ENCODE measurements at regions not wholly inside any gene's neighbourhood (a gene's known extent, or its start where the extent isn't known, plus 50 kb on each side); places are given as distances from the start of the nearest gene placed in this dataset.

DNA sequence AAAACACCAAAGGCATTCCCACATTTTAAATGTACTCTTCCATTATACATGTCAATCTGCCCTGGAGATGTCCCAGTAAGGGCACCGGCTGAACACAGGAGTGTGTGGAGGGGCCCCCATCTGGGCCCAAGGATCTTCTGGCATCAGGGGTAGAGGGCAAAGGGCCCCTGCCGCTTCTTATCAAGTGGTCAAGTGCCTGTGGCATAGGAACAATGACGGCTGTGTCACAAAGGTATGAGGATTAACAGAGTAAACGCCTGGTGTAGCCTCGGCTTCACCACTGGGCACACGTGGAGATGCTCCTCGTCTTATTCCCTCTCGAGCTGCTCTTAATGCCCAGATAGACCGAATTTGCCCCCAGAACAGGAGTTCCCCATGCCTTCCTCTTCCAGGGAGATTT lies 169.7 kb upstream of the GLI2 start:
- Histone ChIP-seq H3K36me3 (ENCODE audit: control insufficient read depth, insufficient read depth, low read length) (no peaks in the 10 kb centered on the region), H3K4me3 (ENCODE audit: low read depth, low read length) (no peak overlapping the region), H3K27me3 (ENCODE audit: control insufficient read depth, insufficient read depth, low read length) (peaks cover 2% of the 10 kb centered on the region), H3K4me1 (ENCODE audit: control insufficient read depth, insufficient read depth, low read length) (peaks cover 25% of the 10 kb centered on the region), H3K27ac (ENCODE audit: low read depth, low read length) (no peak overlapping the region), H3K9me3 (ENCODE audit: control insufficient read depth, insufficient read depth, low read length) (no peaks in the 10 kb centered on the region)
- no peak for DNase-seq (ENCODE audit: low read depth in 4 of 6, low spot score in 6 of 6)
- 90% methylated on average over 8 of the region's 9 CpGs for WGBS (ENCODE audit: insufficient coverage)

DNA sequence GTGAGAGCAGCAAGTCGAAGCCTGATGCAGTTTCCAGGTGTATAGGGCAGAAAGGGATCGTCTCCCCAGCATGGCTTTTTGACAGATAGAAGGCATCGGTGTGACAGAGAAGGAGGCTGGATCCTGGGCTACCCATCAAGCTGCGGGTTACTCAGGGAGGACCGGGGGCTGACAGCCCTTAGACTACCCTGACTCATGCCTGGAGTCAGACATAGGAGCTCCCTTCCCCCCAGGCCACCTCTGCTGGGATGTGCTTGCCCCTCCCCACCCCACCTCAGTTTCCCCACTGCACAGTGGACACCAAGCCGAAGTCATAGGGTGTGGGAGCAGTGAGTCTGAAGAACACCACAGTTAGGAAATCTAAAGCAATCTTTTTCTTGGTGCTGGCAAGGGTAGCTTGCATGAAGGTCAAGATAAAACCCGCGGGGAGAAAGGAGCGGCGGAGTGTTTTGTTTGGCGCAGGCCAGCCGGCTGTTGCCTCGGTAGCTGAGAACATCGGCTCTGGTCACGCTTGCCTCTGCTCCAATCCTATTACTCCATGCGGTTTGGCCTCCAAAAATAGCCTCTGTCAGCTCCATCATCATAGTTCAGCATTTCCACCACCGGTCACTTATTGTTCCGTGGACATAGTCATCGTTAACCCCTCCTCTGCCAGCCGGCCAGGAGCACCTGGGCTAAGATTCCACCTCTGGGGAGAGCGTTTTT lies 169.2 kb upstream of the GLI2 start:
- whole genome bisulfite sequencing (ENCODE audit: insufficient coverage) = 49% methylated on average over 21 of the region's 21 CpGs
- H3K27me3 ChIP-seq (ENCODE audit: control insufficient read depth, insufficient read depth, low read length) = peaks cover 1% of the 10 kb centered on the region
- H3K36me3 ChIP-seq (ENCODE audit: control insufficient read depth, insufficient read depth, low read length) = no peaks in the 10 kb centered on the region
- H3K4me1 ChIP-seq (ENCODE audit: control insufficient read depth, insufficient read depth, low read length) = peaks cover 25% of the 10 kb centered on the region
- no peak overlapping the region for H3K4me3 ChIP-seq (ENCODE audit: low read depth, low read length)
- DNase-seq (ENCODE audit: low read depth in 4 of 6, low spot score in 6 of 6) = peak in 2 of 6 donors; percentile 50 to 70
- no peaks in the 10 kb centered on the region for H3K9me3 ChIP-seq (ENCODE audit: control insufficient read depth, insufficient read depth, low read length)
- H3K27ac ChIP-seq (ENCODE audit: low read depth, low read length) = peak overlapping the region; percentile 16

DNA sequence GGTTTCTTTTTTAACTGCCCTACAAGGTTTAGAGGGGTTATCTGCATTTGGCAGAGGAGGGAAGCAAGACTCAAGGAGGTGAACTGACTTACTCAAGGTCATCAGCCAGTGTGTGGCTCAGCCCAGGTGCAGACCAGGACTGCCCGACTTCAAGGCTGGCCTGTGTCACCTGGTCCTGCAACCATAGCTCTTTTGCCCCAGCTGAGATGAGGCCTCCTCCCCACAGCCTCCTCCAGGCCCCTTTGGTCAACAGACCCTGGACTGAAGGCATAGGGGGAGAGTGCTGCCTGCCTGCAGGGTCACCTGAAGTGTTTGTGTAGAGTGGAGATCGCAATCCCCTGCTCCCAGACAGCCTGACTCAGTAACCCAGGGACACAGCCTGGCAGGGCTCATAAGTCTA lies 168.5 kb upstream of the GLI2 start:
- no peaks in the 10 kb centered on the region for H3K27me3 ChIP-seq (ENCODE audit: control insufficient read depth, insufficient read depth, low read length)
- 80% methylated on average over 1 of the region's 2 CpGs for WGBS (ENCODE audit: insufficient coverage)
- no peaks in the 10 kb centered on the region for H3K36me3 ChIP-seq (ENCODE audit: control insufficient read depth, insufficient read depth, low read length)
- no peak overlapping the region for H3K4me3 ChIP-seq (ENCODE audit: low read depth, low read length)
- H3K27ac ChIP-seq (ENCODE audit: low read depth, low read length) = peak overlapping the region; percentile 16
- H3K4me1 ChIP-seq (ENCODE audit: control insufficient read depth, insufficient read depth, low read length) = peaks cover 28% of the 10 kb centered on the region
- DNase-seq (ENCODE audit: low read depth in 4 of 6, low spot score in 6 of 6) = no peak
- no peaks in the 10 kb centered on the region for H3K9me3 ChIP-seq (ENCODE audit: control insufficient read depth, insufficient read depth, low read length)

DNA sequence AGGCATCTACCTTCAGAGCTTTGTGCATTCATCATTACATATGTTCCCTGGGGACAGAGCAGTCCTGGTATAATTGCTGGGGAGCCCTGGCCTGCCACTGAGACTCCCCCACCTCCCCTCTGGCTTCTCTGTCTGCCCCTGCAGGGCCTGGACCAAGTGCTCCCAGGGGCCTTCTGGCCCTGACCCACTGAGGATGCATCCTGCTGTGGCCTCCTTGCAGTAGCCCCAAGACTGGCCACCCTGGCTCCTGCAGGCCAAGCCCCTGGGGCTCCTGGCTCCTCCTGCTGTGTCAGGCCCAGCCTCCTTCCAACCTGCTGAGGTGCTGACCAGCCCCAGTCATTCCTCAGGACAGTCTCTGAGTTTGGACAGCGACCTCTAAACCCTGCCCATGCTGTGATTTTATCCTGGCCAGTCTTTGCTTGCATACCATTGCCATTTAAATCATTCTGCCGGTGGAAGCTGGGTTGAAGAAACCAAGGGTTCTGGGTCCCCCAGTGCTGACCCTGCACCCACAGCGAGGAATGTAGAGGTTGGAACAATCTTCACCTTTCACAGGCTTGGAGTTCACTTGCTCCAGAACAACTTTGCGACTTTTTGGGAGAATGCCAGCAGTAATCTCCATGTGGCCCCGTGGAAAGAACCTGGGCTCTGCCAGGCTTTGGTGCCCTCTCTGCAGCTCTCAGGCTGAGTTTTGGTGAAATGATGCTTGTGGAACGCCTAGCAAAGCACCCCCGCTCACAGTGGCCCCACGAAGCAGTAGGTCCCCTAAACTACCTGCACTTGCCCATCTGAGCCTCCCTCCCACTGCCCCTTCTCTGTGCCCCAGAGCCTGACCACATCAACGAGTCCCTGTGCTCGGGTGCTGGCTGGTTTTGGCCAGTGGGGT lies 167.3 kb upstream of the GLI2 start:
- Histone ChIP-seq H3K4me1 (ENCODE audit: control insufficient read depth, insufficient read depth, low read length) (peaks cover 39% of the 10 kb centered on the region), H3K4me3 (ENCODE audit: low read depth, low read length) (no peak overlapping the region), H3K9me3 (ENCODE audit: control insufficient read depth, insufficient read depth, low read length) (no peaks in the 10 kb centered on the region), H3K27ac (ENCODE audit: low read depth, low read length) (no peak overlapping the region), H3K27me3 (ENCODE audit: control insufficient read depth, insufficient read depth, low read length) (no peaks in the 10 kb centered on the region), H3K36me3 (ENCODE audit: control insufficient read depth, insufficient read depth, low read length) (no peaks in the 10 kb centered on the region)
- DNase-seq (ENCODE audit: low read depth in 4 of 6, low spot score in 6 of 6) = no peak
- WGBS (ENCODE audit: insufficient coverage) = 73% methylated on average over 10 of the region's 10 CpGs

DNA sequence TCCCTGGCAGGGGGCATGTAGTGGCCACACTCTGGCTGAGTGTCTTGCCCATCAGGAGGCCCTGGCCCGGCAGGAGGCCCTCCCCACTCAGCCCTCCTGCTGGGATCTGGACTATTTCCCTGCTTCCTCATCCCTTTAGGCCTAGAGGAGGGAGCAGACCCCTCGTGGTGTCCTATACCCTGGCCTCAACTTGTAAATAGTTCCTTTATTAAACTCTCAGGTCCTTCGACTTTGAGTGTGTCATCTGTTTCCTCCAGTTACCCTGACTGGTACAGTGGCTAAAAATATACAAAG lies 166.7 kb upstream of the GLI2 start:
- Histone ChIP-seq H3K27ac (ENCODE audit: low read depth, low read length) (no peak overlapping the region), H3K27me3 (ENCODE audit: control insufficient read depth, insufficient read depth, low read length) (no peaks in the 10 kb centered on the region), H3K4me3 (ENCODE audit: low read depth, low read length) (no peak overlapping the region), H3K9me3 (ENCODE audit: control insufficient read depth, insufficient read depth, low read length) (no peaks in the 10 kb centered on the region), H3K4me1 (ENCODE audit: control insufficient read depth, insufficient read depth, low read length) (peaks cover 39% of the 10 kb centered on the region), H3K36me3 (ENCODE audit: control insufficient read depth, insufficient read depth, low read length) (no peaks in the 10 kb centered on the region)
- no peak for DNase-seq (ENCODE audit: low read depth in 4 of 6, low spot score in 6 of 6)
- 53% methylated on average over 3 of the region's 3 CpGs for WGBS (ENCODE audit: insufficient coverage)

DNA sequence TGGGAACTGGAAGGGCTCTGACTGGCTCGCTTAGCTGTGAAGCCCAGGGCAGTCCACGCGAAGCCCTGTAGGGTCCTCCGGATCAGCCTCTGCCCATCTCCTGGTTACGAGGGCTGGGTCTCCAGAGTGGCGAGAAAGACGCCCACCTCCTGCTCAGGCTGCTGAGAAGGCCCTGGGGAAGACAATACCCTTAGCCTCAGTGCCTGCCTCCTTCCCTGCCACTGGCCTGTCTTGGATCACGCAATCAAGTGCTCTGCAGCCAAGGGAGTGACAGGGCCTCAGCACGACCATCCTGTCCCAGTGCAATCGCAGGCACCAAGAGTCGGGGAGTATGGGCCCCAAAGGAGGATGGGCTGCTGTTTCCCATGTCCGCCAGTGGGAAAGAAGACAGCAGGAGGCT lies 165.7 kb upstream of the GLI2 start:
- H3K27ac ChIP-seq (ENCODE audit: low read depth, low read length) = no peak overlapping the region
- no peaks in the 10 kb centered on the region for H3K9me3 ChIP-seq (ENCODE audit: control insufficient read depth, insufficient read depth, low read length)
- H3K4me1 ChIP-seq (ENCODE audit: control insufficient read depth, insufficient read depth, low read length) = peaks cover 35% of the 10 kb centered on the region
- no peak for DNase-seq (ENCODE audit: low read depth in 4 of 6, low spot score in 6 of 6)
- H3K36me3 ChIP-seq (ENCODE audit: control insufficient read depth, insufficient read depth, low read length) = no peaks in the 10 kb centered on the region
- no peak overlapping the region for H3K4me3 ChIP-seq (ENCODE audit: low read depth, low read length)
- no peaks in the 10 kb centered on the region for H3K27me3 ChIP-seq (ENCODE audit: control insufficient read depth, insufficient read depth, low read length)
- WGBS (ENCODE audit: insufficient coverage) = 86% methylated on average over 12 of the region's 12 CpGs

DNA sequence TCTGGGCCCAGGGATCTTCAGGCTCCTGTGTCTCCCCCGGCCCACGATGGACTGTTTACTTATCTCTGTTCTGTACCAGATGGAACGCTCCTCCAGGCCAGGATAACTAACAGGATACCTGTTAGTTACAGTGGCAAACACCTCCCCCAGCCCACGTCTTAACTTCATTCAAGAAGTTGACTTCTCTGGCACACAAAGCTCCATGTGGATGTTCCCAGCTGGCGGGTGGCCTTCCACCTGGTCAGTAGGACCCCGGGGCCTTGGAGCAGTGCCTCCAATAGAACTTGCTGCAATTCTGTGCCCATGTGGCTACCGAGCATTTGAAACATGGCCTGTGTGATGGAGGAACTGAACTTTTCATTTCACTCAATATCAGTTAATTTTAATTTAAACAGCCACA lies 165.1 kb upstream of the GLI2 start:
- no peak for DNase-seq (ENCODE audit: low read depth in 4 of 6, low spot score in 6 of 6)
- Histone ChIP-seq H3K36me3 (ENCODE audit: control insufficient read depth, insufficient read depth, low read length) (no peaks in the 10 kb centered on the region), H3K4me3 (ENCODE audit: low read depth, low read length) (no peak overlapping the region), H3K27ac (ENCODE audit: low read depth, low read length) (no peak overlapping the region), H3K9me3 (ENCODE audit: control insufficient read depth, insufficient read depth, low read length) (no peaks in the 10 kb centered on the region), H3K27me3 (ENCODE audit: control insufficient read depth, insufficient read depth, low read length) (no peaks in the 10 kb centered on the region), H3K4me1 (ENCODE audit: control insufficient read depth, insufficient read depth, low read length) (peaks cover 35% of the 10 kb centered on the region)
- 90% methylated on average over 7 of the region's 7 CpGs for WGBS (ENCODE audit: insufficient coverage)

DNA sequence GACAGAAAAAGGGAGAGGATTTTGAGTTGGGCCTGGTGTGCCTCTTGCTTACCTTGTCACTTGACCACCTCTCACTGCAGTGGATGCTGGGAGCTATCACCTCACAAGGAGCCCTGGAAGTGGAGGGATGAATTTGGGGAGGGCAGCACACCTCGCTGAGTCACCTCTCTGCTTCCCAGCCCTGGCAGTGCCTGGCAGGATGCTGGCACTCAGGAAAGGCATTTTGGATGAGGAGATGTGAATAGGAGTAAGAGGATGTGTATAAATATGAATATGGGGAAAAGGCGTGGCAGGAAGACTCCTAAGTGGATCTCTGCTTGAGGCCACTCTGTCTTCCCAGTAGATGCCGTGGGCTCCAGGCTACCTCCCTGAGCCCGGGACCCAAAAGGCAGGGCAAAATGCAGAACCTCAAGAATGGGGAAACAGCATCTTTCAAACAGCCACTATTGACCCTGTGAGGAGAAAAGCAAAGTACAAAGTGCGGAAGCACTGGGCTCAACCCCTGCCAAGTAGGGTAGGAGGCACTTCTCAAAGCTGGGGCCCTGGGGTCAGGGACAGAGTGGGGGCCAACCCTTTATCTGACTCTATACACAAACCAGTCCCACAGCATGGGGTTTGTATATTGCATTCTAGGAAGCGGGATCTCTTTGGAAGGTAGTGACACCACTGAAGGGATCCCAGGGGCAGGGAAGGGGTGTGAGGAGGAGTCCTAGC lies 164.5 kb upstream of the GLI2 start:
- Histone ChIP-seq H3K27me3 (ENCODE audit: control insufficient read depth, insufficient read depth, low read length) (no peaks in the 10 kb centered on the region), H3K4me3 (ENCODE audit: low read depth, low read length) (no peak overlapping the region), H3K4me1 (ENCODE audit: control insufficient read depth, insufficient read depth, low read length) (peaks cover 38% of the 10 kb centered on the region), H3K9me3 (ENCODE audit: control insufficient read depth, insufficient read depth, low read length) (no peaks in the 10 kb centered on the region), H3K36me3 (ENCODE audit: control insufficient read depth, insufficient read depth, low read length) (no peaks in the 10 kb centered on the region), H3K27ac (ENCODE audit: low read depth, low read length) (no peak overlapping the region)
- WGBS (ENCODE audit: insufficient coverage) = 96% methylated on average over 3 of the region's 6 CpGs
- DNase-seq (ENCODE audit: low read depth in 4 of 6, low spot score in 6 of 6) = no peak

DNA sequence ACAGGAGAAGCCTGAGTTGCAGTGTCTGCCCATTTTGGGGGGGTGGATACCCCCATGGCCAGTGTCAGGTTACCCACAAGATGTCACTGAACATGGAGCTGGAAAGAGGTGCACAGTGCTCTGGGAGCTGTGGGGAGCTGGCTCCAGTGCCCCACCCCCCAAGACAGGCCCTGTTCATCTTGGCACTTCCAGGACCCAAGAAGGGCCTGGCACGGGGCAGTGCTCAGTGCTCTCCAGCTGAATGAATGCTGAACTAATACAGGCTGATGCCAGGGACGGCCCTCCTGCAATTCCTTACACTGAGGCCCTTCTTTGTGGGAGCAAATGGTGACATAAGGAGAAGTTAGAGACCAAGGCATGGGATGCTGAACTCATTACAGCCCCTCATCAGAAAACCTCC lies 163.4 kb upstream of the GLI2 start:
- H3K4me3 ChIP-seq (ENCODE audit: low read depth, low read length) = no peak overlapping the region
- H3K9me3 ChIP-seq (ENCODE audit: control insufficient read depth, insufficient read depth, low read length) = no peaks in the 10 kb centered on the region
- no CpG with 5 or more reads among the region's 2 CpGs for WGBS (ENCODE audit: insufficient coverage)
- no peaks in the 10 kb centered on the region for H3K36me3 ChIP-seq (ENCODE audit: control insufficient read depth, insufficient read depth, low read length)
- peaks cover 3% of the 10 kb centered on the region for H3K27me3 ChIP-seq (ENCODE audit: control insufficient read depth, insufficient read depth, low read length)
- H3K4me1 ChIP-seq (ENCODE audit: control insufficient read depth, insufficient read depth, low read length) = peaks cover 39% of the 10 kb centered on the region
- no peak overlapping the region for H3K27ac ChIP-seq (ENCODE audit: low read depth, low read length)
- DNase-seq (ENCODE audit: low read depth in 4 of 6, low spot score in 6 of 6) = peak in 1 of 6 donors; percentile 48

Data from spinal cord (tissue), 9 donors.